ENCODE measurements at regions not wholly inside any gene's neighbourhood (a gene's known extent, or its start where the extent isn't known, plus 50 kb on each side); places are given as distances from the start of the nearest gene placed in this dataset.

- no peaks in the 10 kb centered on the region for H3K27me3 ChIP-seq
- Mint-ChIP-seq H3K27me3 (ENCODE audit: insufficient read depth, low read depth) (peaks cover 2% of the 10 kb centered on the region), H3K4me3 (no peak overlapping the region), H3K9me3 (no peaks in the 10 kb centered on the region), H3K27ac (peak overlapping the region; percentile 47), H3K36me3 (no peaks in the 10 kb centered on the region), H3K4me1 (peaks cover 26% of the 10 kb centered on the region)
- H3K27ac ChIP-seq: no peak overlapping the region
- no peak overlapping the region for H3K4me3 ChIP-seq
- TF ChIP-seq EZH2phosphoT487 (IDR thresholded peaks at IDR 0.05): no peak
- no peak for TF ChIP-seq EZH2 (IDR thresholded peaks at IDR 0.05)
- TF ChIP-seq CTCF (IDR thresholded peaks at IDR 0.05): peak; percentile 95
- H3K79me2 ChIP-seq (ENCODE audit: low read depth): no peaks in the 10 kb centered on the region
- H3K4me2 ChIP-seq: no peak overlapping the region
- H2AFZ ChIP-seq (replicated peaks): no peak overlapping the region
- H3K4me1 ChIP-seq: peaks cover 7% of the 10 kb centered on the region
- no peaks in the 10 kb centered on the region for H4K20me1 ChIP-seq (ENCODE audit: low read depth)
- no peaks in the 10 kb centered on the region for H3K36me3 ChIP-seq
- no peaks in the 10 kb centered on the region for H3F3A ChIP-seq (ENCODE audit: low read depth)
- peak; percentile 85 for DNase-seq (ENCODE audit: low spot score)
- H3K9ac ChIP-seq: no peak overlapping the region
- H3K9me3 ChIP-seq (ENCODE audit: low read depth): no peaks in the 10 kb centered on the region
Measured at GRCh38 chr22:23385678-23386631, 194.1 kb downstream of the IGLL1 start.

GRCh38 chr22:23384923-23385677, 195.0 kb downstream of the IGLL1 start:
- Histone ChIP-seq H3K4me1 (peaks cover 7% of the 10 kb centered on the region), H2AFZ (replicated peaks) (no peak overlapping the region), H3K27ac (no peak overlapping the region), H3K9ac (no peak overlapping the region), H3F3A (ENCODE audit: low read depth) (no peaks in the 10 kb centered on the region), H4K20me1 (ENCODE audit: low read depth) (no peaks in the 10 kb centered on the region), H3K79me2 (ENCODE audit: low read depth) (no peaks in the 10 kb centered on the region), H3K9me3 (ENCODE audit: low read depth) (no peaks in the 10 kb centered on the region), H3K4me3 (no peak overlapping the region), H3K4me2 (no peak overlapping the region), H3K36me3 (no peaks in the 10 kb centered on the region), H3K27me3 (no peaks in the 10 kb centered on the region)
- H3K4me3 Mint-ChIP-seq: no peak overlapping the region
- no peak for DNase-seq (ENCODE audit: low spot score)
- H3K36me3 Mint-ChIP-seq: peaks cover 3% of the 10 kb centered on the region
- no peak overlapping the region for H3K27ac Mint-ChIP-seq
- no peaks in the 10 kb centered on the region for H3K9me3 Mint-ChIP-seq
- H3K4me1 Mint-ChIP-seq: peaks cover 26% of the 10 kb centered on the region
- TF ChIP-seq CTCF (IDR thresholded peaks at IDR 0.05): no peak
- TF ChIP-seq EZH2 (IDR thresholded peaks at IDR 0.05): no peak
- TF ChIP-seq EZH2phosphoT487 (IDR thresholded peaks at IDR 0.05): no peak
- peaks cover 5% of the 10 kb centered on the region for H3K27me3 Mint-ChIP-seq (ENCODE audit: insufficient read depth, low read depth)

GRCh38 chr22:23384431-23384830, 195.7 kb downstream of the IGLL1 start:
- Mint-ChIP-seq H3K27ac (no peak overlapping the region), H3K27me3 (ENCODE audit: insufficient read depth, low read depth) (peaks cover 5% of the 10 kb centered on the region), H3K36me3 (peaks cover 3% of the 10 kb centered on the region), H3K9me3 (no peaks in the 10 kb centered on the region), H3K4me1 (peaks cover 25% of the 10 kb centered on the region), H3K4me3 (no peak overlapping the region)
- no peak overlapping the region for H3K4me2 ChIP-seq
- H4K20me1 ChIP-seq (ENCODE audit: low read depth): no peaks in the 10 kb centered on the region
- no peak for TF ChIP-seq EZH2 (IDR thresholded peaks at IDR 0.05)
- no peak for TF ChIP-seq EZH2phosphoT487 (IDR thresholded peaks at IDR 0.05)
- no peak for TF ChIP-seq CTCF (IDR thresholded peaks at IDR 0.05)
- H3F3A ChIP-seq (ENCODE audit: low read depth): no peaks in the 10 kb centered on the region
- no peaks in the 10 kb centered on the region for H3K36me3 ChIP-seq
- H3K27ac ChIP-seq: no peak overlapping the region
- H3K27me3 ChIP-seq: no peaks in the 10 kb centered on the region
- H3K9me3 ChIP-seq (ENCODE audit: low read depth): no peaks in the 10 kb centered on the region
- no peaks in the 10 kb centered on the region for H3K79me2 ChIP-seq (ENCODE audit: low read depth)
- DNase-seq (ENCODE audit: low spot score): no peak
- H3K4me1 ChIP-seq: peaks cover 5% of the 10 kb centered on the region
- no peak overlapping the region for H3K4me3 ChIP-seq
- H3K9ac ChIP-seq: no peak overlapping the region
- no peak overlapping the region for H2AFZ ChIP-seq (replicated peaks)

Data from neural progenitor cell (in vitro differentiated cells).